Sigmoid colon (tissue), 4 donors: ENCODE measurements at regions not wholly inside any gene's neighbourhood (a gene's known extent, or its start where the extent isn't known, plus 50 kb on each side); places are given as distances from the start of the nearest gene placed in this dataset.

Experiments
- POLR2A ChIP-seq, 2 donors: fragments of 450-650 bp; IDR thresholded peaks; one replicate each; pipeline ENCODE4 v1.6.1; 2016; ENCODE audit warnings: antibody characterized with exemption in 2 of 2, mild to moderate bottlenecking in 2 of 2, moderate library complexity in 2 of 2
- POLR2AphosphoS5 ChIP-seq, 4 donors: sonication (generic); formaldehyde crosslinking; IDR thresholded peaks; one replicate each; pipeline ENCODE4 v1.6.1; 2017; ENCODE audit warnings: antibody characterized with exemption in 4 of 4
- TF ChIP-seq, protein P1 (sequence below), 4 experiments: fragments of 450-650 bp in 3 of 4; fragments of 200-600 bp in 1 of 4; IDR thresholded peaks; one replicate each; pipeline ENCODE4 v1.5.1; 2016 to 2019; ENCODE audit warnings: antibody characterized with exemption in 4 of 4, mild to moderate bottlenecking in 3 of 4, moderate library complexity in 2 of 4

DNA sequence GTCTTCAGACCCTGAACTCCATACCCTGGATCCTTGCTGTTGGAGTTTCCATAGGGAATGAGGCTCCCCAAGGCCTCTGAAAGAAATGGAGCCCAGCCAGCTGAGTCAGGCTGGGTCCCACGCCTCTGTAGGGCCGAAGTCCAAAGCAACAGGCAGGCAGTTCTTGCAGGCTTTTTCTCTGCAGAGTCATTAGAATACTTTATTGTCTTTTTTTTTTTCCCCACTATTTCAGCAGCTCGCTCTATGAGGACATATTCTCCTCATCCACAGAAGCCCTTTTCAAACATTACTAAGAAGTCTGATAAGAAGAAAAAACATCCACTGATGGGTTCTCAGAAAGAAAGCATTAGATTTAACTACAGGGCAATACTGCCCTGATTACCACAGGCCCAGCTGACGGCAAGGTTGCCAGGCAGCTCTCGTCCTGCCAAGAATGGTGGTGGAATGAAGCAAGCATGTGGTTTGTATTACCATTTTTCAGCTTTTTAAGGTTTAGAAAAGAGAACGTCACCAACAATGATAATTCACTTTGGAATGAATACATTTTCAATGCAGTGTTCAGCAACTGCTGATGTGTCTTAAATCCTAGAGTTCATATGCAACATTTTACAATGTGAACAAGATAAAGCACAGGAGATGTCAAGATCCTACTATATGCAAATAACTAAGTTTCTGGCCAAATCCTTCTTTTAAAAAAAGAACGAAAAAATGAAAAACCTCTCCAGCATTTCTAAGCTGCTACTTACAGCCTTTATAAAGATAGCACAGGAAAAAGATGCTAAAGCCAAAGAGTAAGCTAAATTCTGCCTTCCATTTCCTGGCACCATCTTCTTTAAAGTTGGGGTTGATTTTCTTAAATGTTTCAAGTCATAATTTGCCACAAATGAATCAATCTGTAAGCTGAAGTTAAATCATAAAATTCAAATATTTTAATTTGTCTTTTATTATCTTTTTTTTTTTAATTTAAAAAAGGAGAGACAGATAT, 223.6 kb upstream of the CITED2 start:
- TF ChIP-seq POLR2AphosphoS5 (IDR thresholded peaks at IDR 0.05), result peak in 3 of 4 donors; percentile 22 to 36 (median 32)
- TF ChIP-seq, protein P1, sequence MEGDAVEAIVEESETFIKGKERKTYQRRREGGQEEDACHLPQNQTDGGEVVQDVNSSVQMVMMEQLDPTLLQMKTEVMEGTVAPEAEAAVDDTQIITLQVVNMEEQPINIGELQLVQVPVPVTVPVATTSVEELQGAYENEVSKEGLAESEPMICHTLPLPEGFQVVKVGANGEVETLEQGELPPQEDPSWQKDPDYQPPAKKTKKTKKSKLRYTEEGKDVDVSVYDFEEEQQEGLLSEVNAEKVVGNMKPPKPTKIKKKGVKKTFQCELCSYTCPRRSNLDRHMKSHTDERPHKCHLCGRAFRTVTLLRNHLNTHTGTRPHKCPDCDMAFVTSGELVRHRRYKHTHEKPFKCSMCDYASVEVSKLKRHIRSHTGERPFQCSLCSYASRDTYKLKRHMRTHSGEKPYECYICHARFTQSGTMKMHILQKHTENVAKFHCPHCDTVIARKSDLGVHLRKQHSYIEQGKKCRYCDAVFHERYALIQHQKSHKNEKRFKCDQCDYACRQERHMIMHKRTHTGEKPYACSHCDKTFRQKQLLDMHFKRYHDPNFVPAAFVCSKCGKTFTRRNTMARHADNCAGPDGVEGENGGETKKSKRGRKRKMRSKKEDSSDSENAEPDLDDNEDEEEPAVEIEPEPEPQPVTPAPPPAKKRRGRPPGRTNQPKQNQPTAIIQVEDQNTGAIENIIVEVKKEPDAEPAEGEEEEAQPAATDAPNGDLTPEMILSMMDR (IDR thresholded peaks at IDR 0.05), result no peak
- TF ChIP-seq POLR2A (IDR thresholded peaks at IDR 0.05), result no peak
